GM19099 (cell line): ENCODE measurements at regions not wholly inside any gene's neighbourhood (a gene's known extent, or its start where the extent isn't known, plus 50 kb on each side); places are given as distances from the start of the nearest gene placed in this dataset.

Source experiments
- POLR2A ChIP-seq: IDR thresholded peaks from 3 replicates; pipeline ENCODE4 v1.6.1; 2011; ENCODE audit warnings: low read depth; ENCODE audit not compliant: insufficient read length; ENCODE audit errors: extremely low read depth

GRCh38 chr2:133682906-133683305 is 114.6 kb upstream of the NCKAP5 start:
- no peak for TF ChIP-seq POLR2A

GRCh38 chr2:133685636-133686215 is 117.5 kb upstream of the NCKAP5 start:
- TF ChIP-seq POLR2A, result no peak

DNA sequence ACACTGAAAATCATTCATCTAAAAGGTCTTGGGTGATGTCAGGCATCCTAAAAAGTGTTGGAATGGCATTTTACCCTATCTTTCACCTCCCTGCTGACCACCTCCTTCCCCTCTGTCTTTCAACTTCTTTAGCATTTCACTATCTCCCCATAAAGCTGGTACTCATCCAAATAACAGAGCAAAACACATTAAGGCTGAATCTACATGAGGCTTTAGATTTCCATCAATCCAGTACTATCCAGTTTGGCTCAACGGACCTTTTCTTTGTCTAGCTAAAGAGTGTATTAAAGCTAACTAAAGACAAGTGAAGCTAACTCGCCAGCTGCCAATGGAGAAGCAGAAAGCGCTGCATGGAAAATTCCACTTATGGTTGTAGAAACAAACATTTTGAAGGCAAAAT is 122.5 kb upstream of the NCKAP5 start:
- no peak for TF ChIP-seq POLR2A

DNA sequence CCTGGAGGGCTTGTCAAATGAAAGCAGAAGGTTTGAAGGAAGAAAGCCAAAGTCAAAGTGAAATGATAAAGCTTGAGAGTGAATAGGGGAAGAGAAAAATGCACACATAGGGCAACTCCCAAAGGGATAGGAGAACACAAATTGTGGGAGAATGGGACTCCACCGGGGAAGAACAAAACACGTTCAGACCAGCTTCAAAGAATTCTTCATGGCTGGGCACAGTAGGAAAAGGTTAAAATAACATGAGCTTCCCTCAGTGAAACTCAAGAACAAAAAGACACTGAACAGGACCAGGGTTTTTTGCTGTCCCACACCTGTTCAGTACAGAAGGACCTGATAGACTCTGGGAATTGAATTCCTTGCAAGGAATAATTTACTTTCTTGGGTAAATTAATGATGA is 123.1 kb upstream of the NCKAP5 start:
- no peak for TF ChIP-seq POLR2A

DNA sequence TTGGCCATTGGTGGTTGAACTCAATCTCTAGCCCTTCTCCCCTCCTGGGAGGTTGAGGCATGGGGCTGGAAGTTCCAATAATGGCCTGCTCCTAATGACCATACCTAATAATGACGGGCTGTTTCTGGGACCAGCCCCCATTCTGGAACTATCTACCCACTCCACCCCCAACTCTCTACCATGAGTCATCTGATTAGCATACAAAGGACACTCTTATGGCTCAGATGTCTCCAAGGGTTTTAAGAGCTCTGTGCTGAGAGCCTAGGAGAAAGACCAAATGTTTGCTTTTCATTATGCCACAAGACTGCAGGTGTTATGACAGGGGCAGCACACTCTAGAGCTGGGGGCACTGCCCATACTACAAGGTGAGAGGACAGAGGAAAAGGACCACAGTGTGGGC is 137.0 kb upstream of the NCKAP5 start:
- TF ChIP-seq POLR2A, result no peak

DNA sequence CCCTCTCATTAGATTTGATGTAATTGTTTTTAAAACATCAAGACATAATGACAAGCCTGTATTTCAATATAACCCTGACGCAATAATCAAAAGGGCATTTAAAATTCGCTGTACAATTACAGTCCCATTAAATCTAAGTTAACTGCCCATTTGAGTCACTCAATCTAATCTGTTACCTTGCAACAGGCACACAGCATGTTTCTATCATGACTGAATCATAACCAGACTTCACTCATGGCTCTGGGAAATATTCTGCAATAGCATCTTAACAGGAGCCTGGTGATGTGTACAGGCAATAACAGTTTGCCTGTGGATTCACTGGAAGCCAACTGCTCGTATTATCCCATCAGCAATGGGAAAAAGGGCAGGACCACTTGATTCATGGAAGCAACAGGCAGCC is 142.3 kb upstream of the NCKAP5 start:
- no peak for TF ChIP-seq POLR2A

- no peak for TF ChIP-seq POLR2A
Measured at GRCh38 chr2:133711201-133711600, 142.9 kb upstream of the NCKAP5 start.

- TF ChIP-seq POLR2A, result no peak
Measured at GRCh38 chr2:133711806-133712205, 143.5 kb upstream of the NCKAP5 start.

GRCh38 chr2:133712369-133712768 is 144.1 kb upstream of the NCKAP5 start:
- no peak for TF ChIP-seq POLR2A

DNA sequence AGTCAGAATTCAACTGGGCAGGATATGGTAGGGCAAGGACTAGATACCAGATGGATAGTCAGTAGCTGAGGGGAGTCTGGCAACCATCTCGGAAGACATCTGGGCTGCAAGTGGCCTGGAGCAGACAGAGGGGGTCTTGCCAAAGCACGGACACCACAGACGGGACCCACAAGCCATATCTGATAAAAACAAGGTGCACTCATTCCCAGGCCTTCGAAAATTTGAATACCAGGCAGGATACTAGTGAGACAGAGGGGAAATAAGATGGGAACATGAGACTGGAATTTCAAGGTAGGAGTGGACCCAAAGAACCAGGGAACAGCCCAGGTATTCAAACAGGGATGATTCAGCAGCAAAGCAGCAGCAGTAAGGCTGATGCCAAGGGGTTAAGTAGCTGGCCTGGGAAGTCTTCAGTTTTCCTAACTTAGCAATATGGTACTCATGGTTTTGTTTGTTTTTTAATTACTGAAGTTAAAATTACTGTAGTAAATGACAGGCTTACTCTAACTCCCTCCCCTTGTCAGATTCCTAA is 144.9 kb upstream of the NCKAP5 start:
- TF ChIP-seq POLR2A, result no peak

DNA sequence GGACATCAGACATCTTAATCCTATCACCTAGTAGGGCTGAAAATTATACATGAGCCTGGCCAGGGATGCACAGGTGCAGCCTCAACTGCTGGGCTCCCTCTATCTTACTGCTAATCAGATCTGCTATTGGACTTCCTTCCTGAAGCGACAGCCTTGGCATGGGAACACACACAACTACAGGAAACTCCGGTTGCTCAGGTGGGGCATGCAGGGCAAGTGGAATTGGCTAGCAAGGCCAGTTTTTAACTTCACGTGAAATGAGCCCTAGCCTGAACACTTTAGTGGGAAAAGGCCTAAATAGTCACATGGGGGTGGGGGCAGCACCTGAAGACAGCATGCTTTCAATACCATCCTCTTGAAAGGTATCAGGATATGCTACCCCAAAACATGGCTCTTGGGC is 147.9 kb upstream of the NCKAP5 start:
- TF ChIP-seq POLR2A, result no peak

DNA sequence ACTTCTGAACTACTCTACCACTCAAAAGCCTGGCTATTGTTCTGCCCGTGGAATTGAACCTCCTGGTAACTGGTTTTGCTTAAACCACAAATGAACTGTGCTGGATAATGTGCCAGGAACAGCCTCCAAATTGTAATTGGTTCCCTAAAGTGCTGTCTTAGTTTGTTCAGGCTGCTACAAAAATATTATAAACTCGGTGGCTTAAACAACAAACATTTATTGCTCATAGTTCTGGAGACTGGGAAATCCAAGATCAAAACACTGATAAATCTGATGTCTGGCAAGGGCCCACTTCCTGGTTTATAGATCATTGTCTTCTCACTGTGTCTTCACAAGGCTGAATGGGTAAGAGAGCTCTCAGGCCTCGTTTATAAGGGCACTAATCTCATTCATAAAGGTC is 149.2 kb upstream of the NCKAP5 start:
- no peak for TF ChIP-seq POLR2A

- TF ChIP-seq POLR2A, result no peak
Measured at GRCh38 chr2:133718688-133719201, 150.5 kb upstream of the NCKAP5 start.

- TF ChIP-seq POLR2A, result no peak
Measured at GRCh38 chr2:133720429-133720828, 152.2 kb upstream of the NCKAP5 start.

DNA sequence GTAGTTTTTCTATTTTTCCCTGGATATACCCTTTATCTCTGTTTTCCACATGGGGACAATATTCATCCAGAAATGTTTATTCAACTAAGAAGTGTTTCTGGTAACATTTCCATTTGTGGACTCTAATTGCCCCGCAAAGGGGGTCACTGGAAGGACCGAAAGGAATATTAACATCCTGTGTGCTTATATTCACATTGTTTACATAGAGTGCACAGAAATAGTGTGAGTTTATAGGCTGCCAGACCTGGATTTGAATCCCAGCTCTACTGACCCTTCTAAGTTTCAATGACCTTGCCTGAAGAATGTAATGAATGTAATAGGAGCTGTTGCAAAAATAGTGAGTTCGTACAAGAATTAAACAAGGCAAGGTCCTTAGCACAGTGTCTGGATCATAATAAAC is 152.9 kb upstream of the NCKAP5 start:
- no peak for TF ChIP-seq POLR2A

- TF ChIP-seq POLR2A, result no peak
Measured at GRCh38 chr2:133723133-133723532, 154.9 kb upstream of the NCKAP5 start.

DNA sequence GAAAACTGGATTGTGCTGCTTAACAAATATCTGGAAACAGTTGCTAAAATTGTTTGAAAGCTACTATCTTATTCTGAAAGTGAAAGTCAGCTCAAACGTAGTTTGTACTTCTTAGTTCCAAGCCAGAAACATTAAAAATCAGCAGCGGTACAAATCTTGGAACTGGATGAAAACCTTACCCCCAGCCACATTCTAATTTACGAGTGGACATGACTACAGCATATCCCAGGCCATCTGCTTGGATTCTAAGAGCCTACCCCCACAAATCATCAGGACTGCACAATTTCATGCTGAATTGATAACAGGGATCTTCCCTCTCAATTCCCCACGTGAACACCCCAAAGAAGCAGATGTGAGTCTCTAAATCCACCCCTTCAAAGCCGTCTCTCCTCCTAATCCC is 158.7 kb upstream of the NCKAP5 start:
- no peak for TF ChIP-seq POLR2A
